Thymus (tissue), 11 donors: ENCODE measurements at regions not wholly inside any gene's neighbourhood (a gene's known extent, or its start where the extent isn't known, plus 50 kb on each side); places are given as distances from the start of the nearest gene placed in this dataset.

ENCODE experiments used
- DNase-seq, 9 donors: peaks; one replicate each; pipeline ENCODE4 v3.0.0-alpha.2; 2013; ENCODE audit warnings: low spot score in 9 of 9, low read depth in 6 of 9, missing footprints in 1 of 9
- H3K27ac ChIP-seq, 2 donors: one replicate each; pipeline ENCODE4 v1.5.1; 2013; ENCODE audit warnings: control low read depth in 1 of 2, low read depth in 1 of 2, low read length in 1 of 2, mild to moderate bottlenecking in 1 of 2, moderate library complexity in 1 of 2
- H3K27me3 ChIP-seq, 2 donors: one replicate each; pipeline ENCODE4 v1.5.1; 2013; ENCODE audit warnings: low read length in 1 of 2; ENCODE audit not compliant: control insufficient read depth in 2 of 2, insufficient read depth in 1 of 2
- H3K36me3 ChIP-seq, 2 donors: one replicate each; pipeline ENCODE4 v1.5.1; 2013; ENCODE audit warnings: low read length in 1 of 2, mild to moderate bottlenecking in 1 of 2, moderate library complexity in 1 of 2; ENCODE audit not compliant: control insufficient read depth in 2 of 2, insufficient read depth in 2 of 2
- H3K4me1 ChIP-seq, 2 donors: one replicate each; pipeline ENCODE4 v1.5.1; 2013; ENCODE audit warnings: low read length in 2 of 2; ENCODE audit not compliant: control insufficient read depth in 2 of 2, insufficient read depth in 2 of 2
- H3K4me3 ChIP-seq, 2 donors: one replicate each; pipeline ENCODE4 v1.5.1; 2013; ENCODE audit warnings: low read length in 2 of 2, control low read depth in 1 of 2, mild to moderate bottlenecking in 1 of 2
- H3K9me3 ChIP-seq, 2 donors: one replicate each; pipeline ENCODE4 v1.5.1; 2013; ENCODE audit warnings: low read length in 1 of 2, mild to moderate bottlenecking in 1 of 2; ENCODE audit not compliant: control insufficient read depth in 2 of 2, insufficient read depth in 1 of 2
- WGBS: extraction: QIAGEN DNeasy Blood & Tissue Kit; methylation state at CpG from one replicate; pipeline ENCODE4 v1.1.7; 2013; 5-methylcytosine and 5-hydroxymethylcytosine counted together
- donor health status: healthy.

DNA sequence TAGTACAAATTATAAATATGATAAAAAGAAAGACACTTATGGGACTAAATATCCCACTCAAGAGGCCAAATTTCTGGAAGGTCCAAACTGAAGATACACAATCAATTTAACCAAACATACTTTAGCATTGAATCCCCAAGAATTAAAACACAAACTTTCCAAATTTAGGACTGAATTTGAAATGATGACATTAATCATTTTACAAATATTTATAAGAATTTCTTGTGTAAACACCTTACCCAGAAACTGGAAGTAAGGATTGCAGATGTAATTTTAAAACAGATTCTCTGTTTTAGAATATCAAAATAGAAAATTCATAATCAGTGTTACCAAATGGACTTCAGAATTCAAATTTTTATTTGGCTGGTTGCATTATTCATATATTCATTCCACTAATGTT lies 588.2 kb upstream of the KCND2 start:
- Histone ChIP-seq H3K4me1 (no peaks in the 10 kb centered on the region), H3K9me3 (no peaks in the 10 kb centered on the region), H3K27ac (no peak overlapping the region), H3K4me3 (no peak overlapping the region), H3K36me3 (no peaks in the 10 kb centered on the region), H3K27me3 (no peaks in the 10 kb centered on the region)
- DNase-seq = no peak

DNA sequence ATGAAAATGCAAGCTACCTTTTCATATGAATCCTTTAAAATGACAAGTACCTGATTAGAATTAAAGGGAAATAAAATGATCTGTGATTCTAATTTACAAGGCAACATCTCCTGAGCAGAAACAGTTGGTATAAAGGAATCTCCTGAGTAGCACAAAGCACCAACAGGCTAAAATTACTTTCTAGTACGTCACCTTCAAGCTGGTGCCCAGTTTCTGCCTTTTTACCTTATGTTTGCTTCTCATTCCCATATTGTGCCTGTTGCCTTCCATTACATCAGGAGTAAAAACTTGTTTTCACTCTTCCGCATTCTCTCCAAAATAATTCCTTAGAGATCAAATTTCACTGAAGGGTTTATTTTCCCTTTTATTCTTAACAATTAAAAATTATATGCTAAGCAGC lies 587.1 kb upstream of the KCND2 start:
- no peaks in the 10 kb centered on the region for H3K36me3 ChIP-seq
- H3K4me1 ChIP-seq = no peaks in the 10 kb centered on the region
- no peak overlapping the region for H3K27ac ChIP-seq
- no peaks in the 10 kb centered on the region for H3K27me3 ChIP-seq
- no peak for DNase-seq
- H3K4me3 ChIP-seq = no peak overlapping the region
- no peaks in the 10 kb centered on the region for H3K9me3 ChIP-seq
- WGBS = 80% methylated on average over 2 of the region's 2 CpGs

GRCh38 chr7:119688831-119689230 lies 584.1 kb upstream of the KCND2 start:
- no peaks in the 10 kb centered on the region for H3K36me3 ChIP-seq
- WGBS = 84% methylated on average over 2 of the region's 2 CpGs
- H3K27me3 ChIP-seq = no peaks in the 10 kb centered on the region
- H3K27ac ChIP-seq = no peak overlapping the region
- DNase-seq = no peak
- H3K9me3 ChIP-seq = no peaks in the 10 kb centered on the region
- no peak overlapping the region for H3K4me3 ChIP-seq
- H3K4me1 ChIP-seq = no peaks in the 10 kb centered on the region

GRCh38 chr7:119692541-119692940 lies 580.4 kb upstream of the KCND2 start:
- WGBS = 71% methylated on average over 3 of the region's 3 CpGs

GRCh38 chr7:119694506-119694905 lies 578.5 kb upstream of the KCND2 start:
- Histone ChIP-seq H3K9me3 (no peaks in the 10 kb centered on the region), H3K27me3 (no peaks in the 10 kb centered on the region), H3K4me1 (no peaks in the 10 kb centered on the region), H3K27ac (no peak overlapping the region), H3K36me3 (no peaks in the 10 kb centered on the region), H3K4me3 (no peak overlapping the region)
- WGBS = 84% methylated on average over 1 of the region's 1 CpG
- DNase-seq = no peak

More at GRCh38 chr7:119692541-119692940, 580.4 kb upstream of the KCND2 start:
- no peak overlapping the region for H3K27ac ChIP-seq
- no peak for DNase-seq
- H3K4me1 ChIP-seq = no peaks in the 10 kb centered on the region
- H3K36me3 ChIP-seq = no peaks in the 10 kb centered on the region
- no peak overlapping the region for H3K4me3 ChIP-seq
- H3K27me3 ChIP-seq = no peaks in the 10 kb centered on the region
- H3K9me3 ChIP-seq = no peaks in the 10 kb centered on the region

DNA sequence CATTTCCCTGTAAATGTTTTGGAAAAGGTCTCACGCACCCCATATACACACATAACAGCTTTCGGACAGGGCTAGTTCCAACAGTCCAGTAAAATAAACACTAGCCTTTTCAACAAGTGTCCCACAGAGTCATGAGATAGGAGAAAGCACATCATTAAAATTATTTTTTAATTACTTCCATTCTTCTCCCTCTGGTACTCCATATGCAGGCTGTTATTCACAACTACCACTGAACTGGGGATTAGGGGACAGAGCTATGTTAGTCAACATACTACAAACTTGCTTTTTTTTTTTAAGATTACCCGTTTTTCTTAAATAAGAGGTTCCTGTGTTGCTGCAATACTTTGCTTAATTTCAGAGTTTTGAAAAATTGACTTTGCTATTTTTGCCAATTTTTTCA lies 576.6 kb upstream of the KCND2 start:
- Histone ChIP-seq H3K4me3 (no peak overlapping the region), H3K36me3 (no peaks in the 10 kb centered on the region), H3K9me3 (no peaks in the 10 kb centered on the region), H3K27me3 (no peaks in the 10 kb centered on the region), H3K27ac (no peak overlapping the region), H3K4me1 (no peaks in the 10 kb centered on the region)
- DNase-seq = no peak
- 95% methylated on average over 3 of the region's 3 CpGs for WGBS

- WGBS = 94% methylated on average over 1 of the region's 1 CpG
- H3K27me3 ChIP-seq = no peaks in the 10 kb centered on the region
- no peak overlapping the region for H3K27ac ChIP-seq
- H3K9me3 ChIP-seq = no peaks in the 10 kb centered on the region
- no peak overlapping the region for H3K4me3 ChIP-seq
- no peaks in the 10 kb centered on the region for H3K4me1 ChIP-seq
- no peaks in the 10 kb centered on the region for H3K36me3 ChIP-seq
- no peak for DNase-seq
Observed at GRCh38 chr7:119703895-119704294, 569.1 kb upstream of the KCND2 start.

DNA sequence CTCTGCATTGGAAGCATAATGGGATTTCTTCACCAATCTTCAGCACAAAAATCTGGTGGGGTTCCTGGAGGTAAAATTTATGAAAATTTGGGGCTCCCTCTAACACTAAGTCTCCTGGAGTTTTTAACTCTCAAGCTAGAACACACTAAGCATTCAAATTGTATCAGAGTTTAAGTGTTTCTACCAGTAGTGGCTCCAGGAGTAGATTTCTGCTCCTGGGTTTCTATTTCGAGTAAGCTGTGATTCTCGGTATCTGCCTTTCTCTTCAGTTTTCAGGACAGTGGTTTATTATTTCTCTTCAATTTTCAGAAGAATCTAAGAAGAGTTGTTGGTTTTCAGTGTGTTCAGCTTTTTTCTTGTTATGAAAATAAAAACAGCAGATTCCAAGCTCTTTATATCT lies 566.4 kb upstream of the KCND2 start:
- no peaks in the 10 kb centered on the region for H3K27me3 ChIP-seq
- no peak overlapping the region for H3K4me3 ChIP-seq
- H3K9me3 ChIP-seq = no peaks in the 10 kb centered on the region
- no peak for DNase-seq
- no peaks in the 10 kb centered on the region for H3K4me1 ChIP-seq
- WGBS = 91% methylated on average over 2 of the region's 2 CpGs
- H3K36me3 ChIP-seq = no peaks in the 10 kb centered on the region
- no peak overlapping the region for H3K27ac ChIP-seq

GRCh38 chr7:119708891-119709290 lies 564.1 kb upstream of the KCND2 start:
- H3K36me3 ChIP-seq = no peaks in the 10 kb centered on the region
- no peaks in the 10 kb centered on the region for H3K27me3 ChIP-seq
- DNase-seq = peak in 1 of 9 donors; percentile 1
- WGBS = 85% methylated on average over 3 of the region's 3 CpGs
- H3K4me1 ChIP-seq = no peaks in the 10 kb centered on the region
- no peak overlapping the region for H3K4me3 ChIP-seq
- H3K27ac ChIP-seq = no peak overlapping the region
- no peaks in the 10 kb centered on the region for H3K9me3 ChIP-seq

GRCh38 chr7:119711104-119711503 lies 561.9 kb upstream of the KCND2 start:
- H3K9me3 ChIP-seq = no peaks in the 10 kb centered on the region

More at GRCh38 chr7:119711104-119711503, 561.9 kb upstream of the KCND2 start:
- Histone ChIP-seq H3K27me3 (no peaks in the 10 kb centered on the region), H3K36me3 (no peaks in the 10 kb centered on the region), H3K27ac (no peak overlapping the region), H3K4me3 (no peak overlapping the region), H3K4me1 (no peaks in the 10 kb centered on the region)
- no peak for DNase-seq
- WGBS = 85% methylated on average over 3 of the region's 3 CpGs
